ENCODE measurements at regions not wholly inside any gene's neighbourhood (a gene's known extent, or its start where the extent isn't known, plus 50 kb on each side); places are given as distances from the start of the nearest gene placed in this dataset.

- Mint-ChIP-seq H3K27me3 (ENCODE audit: insufficient read depth, unreplicated experiment) (no peaks in the 10 kb centered on the region), H3K4me3 (ENCODE audit: unreplicated experiment) (no peak overlapping the region), H3K36me3 (ENCODE audit: insufficient read depth, unreplicated experiment) (no peaks in the 10 kb centered on the region), H3K4me1 (ENCODE audit: low read depth, unreplicated experiment) (peaks cover 16% of the 10 kb centered on the region), H3K9me3 (ENCODE audit: unreplicated experiment) (no peaks in the 10 kb centered on the region), H3K27ac (ENCODE audit: unreplicated experiment) (no peak overlapping the region)
- no peak overlapping the region for H3K4me3 ChIP-seq (ENCODE audit: low read depth, low read length)
- no peaks in the 10 kb centered on the region for H3K36me3 ChIP-seq (ENCODE audit: control insufficient read depth, insufficient read depth, low read length)
- no peak for DNase-seq
- CTCF ChIA-PET: no interaction called here
- H3K4me1 ChIP-seq: peaks cover 10% of the 10 kb centered on the region
- no peaks in the 10 kb centered on the region for H3K9me3 ChIP-seq
- intact Hi-C loops (cut with micrococcal nuclease; ENCODE audit: unreplicated experiment): loop anchor here (5.0 kb wide), 1 partner anchor 42 kb away; no protein-coding TSS in a partner anchor
- BruUV-seq (replicated peaks): no TSS peak
- POLR2A ChIA-PET: no interaction called here
- no peaks in the 10 kb centered on the region for H3K27me3 ChIP-seq (replicated peaks; ENCODE audit: control insufficient read depth, insufficient read depth, low read length)
- no peak for TF ChIP-seq CTCF (IDR thresholded peaks at IDR 0.05; ENCODE audit: insufficient read depth in 1 of 2, low read depth in 1 of 2, low read length in 1 of 2, severe bottlenecking in 1 of 2, unreplicated experiment in 1 of 2)
Measured at GRCh38 chr9:1274334-1274733, 224.2 kb downstream of the DMRT2 start.

GRCh38 chr9:1276474-1276873, 226.3 kb downstream of the DMRT2 start:
- Mint-ChIP-seq H3K36me3 (ENCODE audit: insufficient read depth, unreplicated experiment) (no peaks in the 10 kb centered on the region), H3K4me1 (ENCODE audit: low read depth, unreplicated experiment) (peaks cover 4% of the 10 kb centered on the region), H3K27ac (ENCODE audit: unreplicated experiment) (no peak overlapping the region), H3K9me3 (ENCODE audit: unreplicated experiment) (no peaks in the 10 kb centered on the region), H3K4me3 (ENCODE audit: unreplicated experiment) (no peak overlapping the region), H3K27me3 (ENCODE audit: insufficient read depth, unreplicated experiment) (peaks cover 3% of the 10 kb centered on the region)
- intact Hi-C loops (cut with micrococcal nuclease; ENCODE audit: unreplicated experiment): no loop called here
- no peak overlapping the region for H3K4me3 ChIP-seq (ENCODE audit: low read depth, low read length)
- CTCF ChIA-PET: no interaction called here
- no TSS peak for BruUV-seq (replicated peaks)
- no peaks in the 10 kb centered on the region for H3K27me3 ChIP-seq (replicated peaks; ENCODE audit: control insufficient read depth, insufficient read depth, low read length)
- H3K36me3 ChIP-seq (ENCODE audit: control insufficient read depth, insufficient read depth, low read length): no peaks in the 10 kb centered on the region
- no peak for DNase-seq
- POLR2A ChIA-PET: no interaction called here
- TF ChIP-seq CTCF (IDR thresholded peaks at IDR 0.05; ENCODE audit: insufficient read depth in 1 of 2, low read depth in 1 of 2, low read length in 1 of 2, severe bottlenecking in 1 of 2, unreplicated experiment in 1 of 2): no peak
- H3K9me3 ChIP-seq: no peaks in the 10 kb centered on the region
- no peaks in the 10 kb centered on the region; the same call in 1 of the 2 replicates for H3K4me1 ChIP-seq

- H3K27ac Mint-ChIP-seq (ENCODE audit: unreplicated experiment): no peak overlapping the region
- H3K9me3 Mint-ChIP-seq (ENCODE audit: unreplicated experiment): no peaks in the 10 kb centered on the region
- H3K4me3 Mint-ChIP-seq (ENCODE audit: unreplicated experiment): no peak overlapping the region
- H3K4me3 ChIP-seq (ENCODE audit: low read depth, low read length): no peak overlapping the region
- H3K4me1 Mint-ChIP-seq (ENCODE audit: low read depth, unreplicated experiment): no peaks in the 10 kb centered on the region
- H3K36me3 ChIP-seq (ENCODE audit: control insufficient read depth, insufficient read depth, low read length): no peaks in the 10 kb centered on the region
- H3K27me3 ChIP-seq (replicated peaks; ENCODE audit: control insufficient read depth, insufficient read depth, low read length): no peaks in the 10 kb centered on the region
- intact Hi-C loops (cut with micrococcal nuclease; ENCODE audit: unreplicated experiment): no loop called here
- no TSS peak for BruUV-seq (replicated peaks)
- ChIA-PET CTCF (no interaction called here), POLR2A (no interaction called here)
- H3K4me1 ChIP-seq: no peaks in the 10 kb centered on the region
- peaks cover 16% of the 10 kb centered on the region for H3K27me3 Mint-ChIP-seq (ENCODE audit: insufficient read depth, unreplicated experiment)
- H3K36me3 Mint-ChIP-seq (ENCODE audit: insufficient read depth, unreplicated experiment): no peaks in the 10 kb centered on the region
- no peak for TF ChIP-seq CTCF (IDR thresholded peaks at IDR 0.05; ENCODE audit: insufficient read depth in 1 of 2, low read depth in 1 of 2, low read length in 1 of 2, severe bottlenecking in 1 of 2, unreplicated experiment in 1 of 2)
- DNase-seq: no peak
- H3K9me3 ChIP-seq: no peaks in the 10 kb centered on the region
Measured at GRCh38 chr9:1284727-1285126, 234.6 kb downstream of the DMRT2 start.

All from Caco-2 (cell line).